OCI-LY7 (cell line): ENCODE measurements at regions not wholly inside any gene's neighbourhood (a gene's known extent, or its start where the extent isn't known, plus 50 kb on each side); places are given as distances from the start of the nearest gene placed in this dataset.

Experiments
- BruUV-seq: library from RNA; stranded (reverse); fragments of 400-500 nt; replicated peaks from 2 replicates; lab custom pipeline; 2021; lab: Mats Ljungman, UMichigan
- CTCF ChIA-PET: fragments of 300-600 bp; sonication (Branson Sonifier 250); formaldehyde crosslinking; loops from one replicate; lab custom pipeline; 2022; ENCODE audit warnings: antibody characterized with exemption; ENCODE audit not compliant: unreplicated experiment; lab: Charles Lee
- POLR2A ChIA-PET: fragments of 300-600 bp; sonication (Branson Sonifier 250); formaldehyde crosslinking; loops from one replicate; lab custom pipeline; 2022; ENCODE audit warnings: antibody characterized with exemption; lab: Charles Lee
- DNase-seq: peaks from one replicate; pipeline ENCODE4 v3.0.0-alpha.2; 2015; ENCODE audit warnings: low spot score
- H2AFZ ChIP-seq: fragments of 200-600 bp; sonication (generic), shearing (Covaris generic); 2 replicates; pipeline ENCODE4 v1.6.1; 2014; ENCODE audit warnings: mild to moderate bottlenecking, antibody characterized with exemption, low read length, moderate library complexity
- H3K27ac ChIP-seq: fragments of 200-600 bp; sonication (generic); 2 replicates; pipeline ENCODE4 v1.5.1; 2014; ENCODE audit warnings: mixed run types, low read depth, mild to moderate bottlenecking, moderate library complexity, low read length, inconsistent platforms; ENCODE audit not compliant: poor library complexity, severe bottlenecking
- H3K36me3 ChIP-seq: fragments of 200-600 bp; sonication (generic); 2 replicates; pipeline ENCODE4 v1.6.1; 2014; ENCODE audit warnings: mild to moderate bottlenecking, antibody characterized with exemption, low read length, moderate library complexity, mixed read lengths; ENCODE audit not compliant: insufficient read depth
- H3K4me1 ChIP-seq: fragments of 200-600 bp; sonication (generic); 2 replicates; pipeline ENCODE4 v1.5.1; 2014; ENCODE audit warnings: mild to moderate bottlenecking, low read length; ENCODE audit not compliant: insufficient read depth, poor library complexity, severe bottlenecking
- H3K4me2 ChIP-seq: fragments of 200-600 bp; sonication (generic); 2 replicates; pipeline ENCODE4 v1.6.1; 2014; ENCODE audit warnings: mild to moderate bottlenecking, low read length
- H3K4me3 ChIP-seq: fragments of 200-600 bp; sonication (generic); 2 replicates; pipeline ENCODE4 v1.5.1; 2014; ENCODE audit warnings: mild to moderate bottlenecking, low read depth, low read length; ENCODE audit not compliant: poor library complexity, severe bottlenecking
- H3K79me2 ChIP-seq: fragments of 200-600 bp; sonication (generic); 2 replicates; pipeline ENCODE4 v1.6.1; 2016; ENCODE audit warnings: low read depth, mild to moderate bottlenecking, low read length, moderate library complexity, mixed read lengths; ENCODE audit not compliant: insufficient read depth
- H3K9me2 ChIP-seq: fragments of 200-600 bp; sonication (generic); 2 replicates; pipeline ENCODE4 v1.6.1; 2016; ENCODE audit warnings: mild to moderate bottlenecking, low read length, mixed read lengths; ENCODE audit not compliant: insufficient read depth
- H3K9me3 ChIP-seq: fragments of 200-600 bp; sonication (generic); 2 replicates; pipeline ENCODE4 v1.6.1; 2014; ENCODE audit warnings: mild to moderate bottlenecking, mixed run types, low read length, mixed read lengths
- H4K20me1 ChIP-seq: fragments of 200-600 bp; sonication (generic); 2 replicates; pipeline ENCODE4 v1.6.1; 2014; ENCODE audit warnings: mild to moderate bottlenecking, antibody characterized with exemption, low read length, moderate library complexity, mixed read lengths; ENCODE audit not compliant: insufficient read depth
- EZH2phosphoT487 ChIP-seq: fragments of 200-600 bp; sonication (generic); IDR thresholded peaks from 2 replicates; pipeline ENCODE4 v1.6.1; 2018; ENCODE audit warnings: low read depth, borderline replicate concordance, mild to moderate bottlenecking, mixed run types, antibody characterized with exemption, low read length, moderate library complexity, mixed read lengths
- intact Hi-C: fragments of 100-400 bp; cut with micrococcal nuclease; formaldehyde crosslinking; loops from one replicate; pipeline ENCODE4 v1.10.0; 2022; ENCODE audit not compliant: unreplicated experiment
- TF ChIP-seq, protein P1 (sequence below): fragments of 200-600 bp; sonication (generic); conservative IDR thresholded peaks from 2 replicates; pipeline ENCODE4 v1.5.1; 2014; ENCODE audit warnings: mild to moderate bottlenecking, antibody characterized with exemption, low read length, moderate library complexity, mixed read lengths

DNA sequence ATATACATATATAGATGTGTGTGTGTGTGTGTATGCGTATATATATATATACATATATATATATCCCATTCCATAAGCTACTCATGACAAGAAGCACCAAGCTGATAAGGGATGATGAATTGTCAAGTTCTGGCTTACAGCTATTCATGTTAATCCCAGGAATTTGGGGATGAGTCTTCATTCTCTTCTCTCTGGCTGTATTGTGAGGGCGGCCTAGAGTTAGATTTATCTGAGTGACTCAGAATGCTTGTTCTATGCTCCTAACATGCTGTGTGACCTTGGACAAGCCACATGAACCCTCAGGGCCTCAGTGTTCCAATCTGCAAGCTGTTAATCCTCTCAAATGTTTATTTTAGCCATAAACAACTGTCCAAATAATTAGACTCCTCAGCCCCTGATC, 749.0 kb downstream of the MED13L start:
- Histone ChIP-seq H3K4me2 (no peak overlapping the region), H4K20me1 (no peaks in the 10 kb centered on the region), H3K36me3 (no peaks in the 10 kb centered on the region), H3K27ac (no peak overlapping the region), H3K9me2 (no peaks in the 10 kb centered on the region), H3K4me3 (no peak overlapping the region), H3K79me2 (no peaks in the 10 kb centered on the region), H3K4me1 (no peaks in the 10 kb centered on the region), H3K9me3 (no peaks in the 10 kb centered on the region), H2AFZ (no peak overlapping the region)
- ChIA-PET POLR2A (no interaction called here), CTCF (no interaction called here)
- BruUV-seq: no TSS peak
- intact Hi-C loops: no loop called here
- TF ChIP-seq EZH2phosphoT487: no peak
- TF ChIP-seq, protein P1, sequence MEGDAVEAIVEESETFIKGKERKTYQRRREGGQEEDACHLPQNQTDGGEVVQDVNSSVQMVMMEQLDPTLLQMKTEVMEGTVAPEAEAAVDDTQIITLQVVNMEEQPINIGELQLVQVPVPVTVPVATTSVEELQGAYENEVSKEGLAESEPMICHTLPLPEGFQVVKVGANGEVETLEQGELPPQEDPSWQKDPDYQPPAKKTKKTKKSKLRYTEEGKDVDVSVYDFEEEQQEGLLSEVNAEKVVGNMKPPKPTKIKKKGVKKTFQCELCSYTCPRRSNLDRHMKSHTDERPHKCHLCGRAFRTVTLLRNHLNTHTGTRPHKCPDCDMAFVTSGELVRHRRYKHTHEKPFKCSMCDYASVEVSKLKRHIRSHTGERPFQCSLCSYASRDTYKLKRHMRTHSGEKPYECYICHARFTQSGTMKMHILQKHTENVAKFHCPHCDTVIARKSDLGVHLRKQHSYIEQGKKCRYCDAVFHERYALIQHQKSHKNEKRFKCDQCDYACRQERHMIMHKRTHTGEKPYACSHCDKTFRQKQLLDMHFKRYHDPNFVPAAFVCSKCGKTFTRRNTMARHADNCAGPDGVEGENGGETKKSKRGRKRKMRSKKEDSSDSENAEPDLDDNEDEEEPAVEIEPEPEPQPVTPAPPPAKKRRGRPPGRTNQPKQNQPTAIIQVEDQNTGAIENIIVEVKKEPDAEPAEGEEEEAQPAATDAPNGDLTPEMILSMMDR: no peak
- DNase-seq: no peak

DNA sequence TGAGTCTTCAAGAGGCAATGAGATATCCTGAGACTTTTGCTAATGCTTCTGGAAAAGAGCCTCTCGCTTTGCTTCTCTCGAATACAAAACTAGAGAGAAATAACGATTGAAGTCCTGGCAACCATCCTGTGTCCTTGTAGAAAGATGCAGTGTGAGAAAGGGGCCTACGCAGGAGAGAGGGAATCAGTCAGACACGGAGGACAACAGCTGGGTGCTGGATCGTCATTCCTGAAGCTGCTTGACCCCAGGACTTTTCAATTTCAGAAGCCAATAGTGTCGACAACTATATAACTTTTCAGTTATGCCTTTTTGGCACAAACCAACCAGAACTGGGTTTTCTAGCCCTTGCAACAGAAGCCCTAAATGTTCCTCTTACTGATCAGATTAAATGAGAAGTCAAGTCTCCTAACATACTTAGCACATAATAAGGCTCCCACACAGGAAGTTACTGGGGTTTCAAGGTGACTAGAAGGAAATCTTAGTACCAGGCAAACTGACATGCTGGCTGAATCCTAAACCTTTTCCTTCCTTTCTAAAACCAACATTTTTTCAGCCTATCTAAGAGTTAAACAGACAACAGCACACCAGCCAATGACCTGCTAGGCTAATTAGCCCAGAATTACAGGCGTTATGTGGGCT, 755.6 kb downstream of the MED13L start:
- Histone ChIP-seq H3K4me1 (no peaks in the 10 kb centered on the region), H2AFZ (no peak overlapping the region), H3K36me3 (no peaks in the 10 kb centered on the region), H3K79me2 (no peaks in the 10 kb centered on the region), H3K9me3 (no peaks in the 10 kb centered on the region), H3K27ac (no peak overlapping the region), H3K4me2 (no peak overlapping the region), H3K9me2 (no peaks in the 10 kb centered on the region), H3K4me3 (no peak overlapping the region), H4K20me1 (no peaks in the 10 kb centered on the region)
- intact Hi-C loops: no loop called here
- ChIA-PET POLR2A (no interaction called here), CTCF (no interaction called here)
- no TSS peak for BruUV-seq
- TF ChIP-seq, protein P1: no peak
- no peak for TF ChIP-seq EZH2phosphoT487
- DNase-seq: no peak

DNA sequence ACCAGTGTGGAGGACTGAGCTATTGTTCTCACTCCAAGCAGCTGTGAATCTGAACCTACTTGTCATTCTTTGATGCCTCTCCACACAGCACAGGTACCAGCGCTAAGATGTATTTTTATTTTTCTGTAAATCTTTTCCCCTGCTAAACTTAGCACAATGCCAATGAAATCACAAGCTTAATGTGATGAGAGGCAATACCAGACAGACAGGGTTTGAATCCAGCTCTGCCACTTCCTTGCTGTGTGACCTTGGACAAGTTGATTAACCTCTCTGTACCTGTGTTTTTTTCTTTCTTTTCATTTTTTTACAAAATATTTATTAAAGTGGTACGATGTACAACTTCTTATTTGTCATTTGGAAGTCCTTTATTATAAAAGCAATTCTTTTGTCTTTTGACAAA, 757.6 kb downstream of the MED13L start:
- Histone ChIP-seq H3K36me3 (no peaks in the 10 kb centered on the region), H2AFZ (no peak overlapping the region), H3K4me3 (no peak overlapping the region), H3K9me2 (no peaks in the 10 kb centered on the region), H4K20me1 (no peaks in the 10 kb centered on the region), H3K4me2 (no peak overlapping the region), H3K4me1 (no peaks in the 10 kb centered on the region), H3K9me3 (no peaks in the 10 kb centered on the region), H3K79me2 (no peaks in the 10 kb centered on the region), H3K27ac (no peak overlapping the region)
- DNase-seq: no peak
- ChIA-PET CTCF (no interaction called here), POLR2A (no interaction called here)
- no peak for TF ChIP-seq EZH2phosphoT487
- TF ChIP-seq, protein P1: no peak
- intact Hi-C loops: no loop called here
- BruUV-seq: no TSS peak
